SJSA1 (cell line): ENCODE measurements at regions not wholly inside any gene's neighbourhood (a gene's known extent, or its start where the extent isn't known, plus 50 kb on each side); places are given as distances from the start of the nearest gene placed in this dataset.
"Not testable (repeated sequence)": the region's sequence is repeated elsewhere in the genome, so short reads cannot be mapped to it uniquely, and the experiment has no call there.

Source experiments
- DNase-seq, 2 experiments: peaks; one replicate each; pipeline ENCODE4 v3.0.0-alpha.2; 2015 to 2020; ENCODE audit warnings: low spot score in 2 of 2, low read depth in 1 of 2
- H3K27ac ChIP-seq: fragments of 250-450 bp; sonication (Bioruptor Pico); 2 replicates; pipeline ENCODE4 v1.5.1; 2020; ENCODE audit warnings: mild to moderate bottlenecking, moderate library complexity
- H3K27me3 ChIP-seq: fragments of 250-450 bp; sonication (Bioruptor Pico); replicated peaks from 2 replicates; pipeline ENCODE4 v1.5.1; 2020; ENCODE audit warnings: mild to moderate bottlenecking, moderate library complexity
- H3K36me3 ChIP-seq: fragments of 250-450 bp; sonication (Bioruptor Pico); 2 replicates; pipeline ENCODE4 v1.5.1; 2020; ENCODE audit warnings: mild to moderate bottlenecking
- H3K4me1 ChIP-seq: fragments of 250-450 bp; sonication (Bioruptor Pico); replicated peaks from 2 replicates; pipeline ENCODE4 v1.6.1; 2021; ENCODE audit warnings: mild to moderate bottlenecking
- H3K4me3 ChIP-seq: fragments of 250-450 bp; sonication (Bioruptor Pico); 2 replicates; pipeline ENCODE4 v1.5.1; 2020; ENCODE audit warnings: mild to moderate bottlenecking
- H3K9me3 ChIP-seq: fragments of 250-450 bp; sonication (Bioruptor Pico); replicated peaks from 2 replicates; pipeline ENCODE4 v1.5.1; 2020; ENCODE audit warnings: mild to moderate bottlenecking

DNA sequence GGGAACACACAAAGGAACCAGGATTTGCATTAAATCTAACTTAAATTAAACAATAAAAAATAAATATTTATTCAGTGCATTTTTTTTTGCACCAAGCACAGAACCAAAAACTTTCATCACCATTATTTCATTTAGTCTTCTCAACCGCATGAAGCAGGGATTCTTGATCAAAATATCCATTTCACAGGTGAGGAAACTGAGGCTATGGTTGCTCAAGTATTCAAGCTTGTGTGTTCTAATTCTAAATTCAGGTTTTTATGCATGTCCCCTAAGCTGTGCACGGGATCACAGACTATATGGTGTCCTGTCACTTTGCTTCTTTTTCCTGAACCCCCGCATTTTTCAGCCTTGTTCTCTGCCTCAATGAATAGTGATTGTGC is 64.3 kb upstream of the BCL6 start:
- Histone ChIP-seq H3K4me3 (no peak overlapping the region), H3K27ac (no peak overlapping the region), H3K27me3 (no peaks in the 10 kb centered on the region), H3K36me3 (no peaks in the 10 kb centered on the region), H3K4me1 (peaks cover 5% of the 10 kb centered on the region), H3K9me3 (no peaks in the 10 kb centered on the region)
- no peak for DNase-seq

DNA sequence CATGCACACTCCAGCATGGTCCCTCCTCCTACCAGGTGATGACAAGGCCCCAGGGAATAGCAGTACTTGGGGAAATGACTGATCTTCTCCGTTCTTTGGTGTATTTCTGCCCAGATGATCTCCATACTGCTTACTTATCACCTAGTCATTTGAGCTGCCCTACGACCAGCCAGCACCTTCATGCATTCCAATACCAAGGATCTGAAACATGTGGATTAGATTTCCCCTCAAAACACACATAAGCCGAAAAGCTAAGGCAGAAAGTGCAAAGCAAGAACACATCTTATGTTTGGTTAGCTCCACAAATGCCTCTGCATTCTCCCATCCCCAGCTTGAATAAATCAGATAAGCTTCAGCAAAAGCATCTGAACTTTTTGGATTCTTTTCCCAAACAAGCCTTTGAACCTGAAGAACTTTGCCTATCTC is 64.8 kb upstream of the BCL6 start:
- H3K36me3 ChIP-seq, result no peaks in the 10 kb centered on the region
- DNase-seq, result no peak
- no peaks in the 10 kb centered on the region for H3K27me3 ChIP-seq
- peaks cover 5% of the 10 kb centered on the region for H3K4me1 ChIP-seq
- no peak overlapping the region for H3K27ac ChIP-seq
- no peak overlapping the region for H3K4me3 ChIP-seq
- H3K9me3 ChIP-seq, result no peaks in the 10 kb centered on the region

DNA sequence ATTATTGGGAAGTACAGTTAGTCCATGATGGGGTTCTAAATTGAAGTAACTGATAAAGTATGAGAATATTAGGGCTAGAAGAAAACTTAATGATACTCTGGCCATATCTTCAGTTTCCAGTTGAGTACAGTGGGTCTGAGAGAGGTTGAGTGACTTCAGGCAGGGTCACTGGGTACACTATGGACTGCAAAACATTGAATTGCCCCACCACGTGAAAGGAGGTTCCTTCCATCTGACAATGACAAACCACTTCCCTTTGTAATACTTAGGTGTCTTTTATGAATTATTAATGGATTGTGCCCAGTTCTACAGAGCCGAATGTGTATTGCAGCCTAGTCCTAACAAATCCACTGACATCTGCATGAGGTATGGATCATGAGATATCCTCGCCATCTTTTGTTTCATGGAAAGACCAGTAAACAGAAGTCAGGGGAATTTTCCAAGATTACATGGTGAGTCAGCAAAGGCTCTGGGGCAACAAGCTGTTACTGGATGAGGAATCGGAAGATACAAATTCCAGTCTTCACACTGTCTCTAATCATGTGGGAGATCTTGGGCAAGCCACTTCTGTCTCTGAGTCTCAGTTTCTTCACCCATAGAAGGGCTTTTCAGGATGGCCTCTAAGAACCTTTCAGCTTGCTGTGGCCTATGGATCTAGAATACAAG is 66.5 kb upstream of the BCL6 start:
- no peaks in the 10 kb centered on the region for H3K9me3 ChIP-seq

DNA sequence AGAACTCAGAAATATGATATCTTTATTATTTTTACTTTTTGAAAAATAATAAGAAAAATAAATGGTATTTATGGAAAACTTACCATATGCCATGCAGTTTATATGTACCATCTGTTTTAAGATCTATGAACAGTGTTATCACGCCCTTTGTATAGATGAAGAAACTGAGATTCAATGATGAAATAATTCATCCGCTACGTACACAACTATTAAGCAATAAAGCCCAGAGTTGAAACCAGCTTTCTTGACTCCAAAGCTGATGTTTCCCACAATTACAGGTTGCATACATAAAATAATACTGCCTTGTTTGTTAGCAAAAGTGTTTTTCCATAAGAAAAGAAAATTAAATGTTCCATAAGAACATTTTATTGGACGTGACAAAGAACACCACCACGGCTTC is 67.2 kb upstream of the BCL6 start:
- no peak for DNase-seq
- Histone ChIP-seq H3K4me1 (peaks cover 5% of the 10 kb centered on the region), H3K9me3 (no peaks in the 10 kb centered on the region), H3K27me3 (no peaks in the 10 kb centered on the region), H3K4me3 (no peak overlapping the region), H3K36me3 (no peaks in the 10 kb centered on the region), H3K27ac (no peak overlapping the region)

More for the DNA sequence above, 66.5 kb upstream of the BCL6 start:
- no peak overlapping the region for H3K27ac ChIP-seq
- peaks cover 5% of the 10 kb centered on the region for H3K4me1 ChIP-seq
- H3K36me3 ChIP-seq, result no peaks in the 10 kb centered on the region
- no peak overlapping the region for H3K4me3 ChIP-seq
- no peaks in the 10 kb centered on the region for H3K27me3 ChIP-seq
- peak in 1 of 2 experiments; percentile 14 for DNase-seq

DNA sequence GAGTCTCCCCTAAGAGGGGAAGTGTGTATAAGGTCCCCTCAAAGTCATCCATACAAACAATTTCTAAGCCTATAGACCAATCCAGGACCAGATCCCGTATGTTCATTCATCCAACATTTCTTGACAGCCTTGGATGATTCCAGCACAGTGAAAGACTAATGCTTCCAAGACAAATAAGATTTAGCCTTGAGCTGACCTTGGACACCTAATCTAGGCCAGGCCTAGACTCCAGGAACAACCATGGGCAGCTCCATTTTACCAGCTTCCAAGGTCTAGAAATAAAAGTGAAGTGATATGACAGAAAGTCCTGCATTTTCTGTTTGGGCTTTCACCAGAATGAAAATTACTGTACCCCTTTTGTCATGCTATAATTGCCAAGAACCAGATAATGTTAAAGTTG is 67.9 kb upstream of the BCL6 start:
- no peak overlapping the region for H3K4me3 ChIP-seq
- no peaks in the 10 kb centered on the region for H3K9me3 ChIP-seq
- peaks cover 5% of the 10 kb centered on the region for H3K4me1 ChIP-seq
- H3K36me3 ChIP-seq, result no peaks in the 10 kb centered on the region
- H3K27ac ChIP-seq, result no peak overlapping the region
- no peaks in the 10 kb centered on the region for H3K27me3 ChIP-seq
- DNase-seq, result no peak

DNA sequence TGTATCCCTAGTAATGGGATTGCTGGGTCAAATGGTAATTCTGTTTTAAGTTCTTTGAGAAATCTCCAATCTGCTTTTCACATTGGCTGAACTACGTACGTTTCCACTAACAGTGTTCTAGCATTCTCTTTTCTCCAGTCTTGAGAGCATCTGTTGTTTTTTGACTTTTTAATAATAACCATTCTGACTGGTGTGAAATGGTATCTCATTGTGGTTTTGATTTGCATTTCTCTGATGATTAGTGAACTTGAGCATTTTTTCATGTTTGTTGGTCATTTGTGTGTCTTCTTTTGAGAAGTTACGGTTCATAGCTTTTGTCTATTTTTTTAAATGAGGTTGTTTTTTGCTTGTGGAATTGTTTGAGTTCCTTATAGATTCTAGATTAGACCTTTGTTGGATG is 72.5 kb upstream of the BCL6 start:
- not testable (repeated sequence) for H3K27me3 ChIP-seq, H3K9me3 ChIP-seq, H3K27ac ChIP-seq, H3K4me1 ChIP-seq, DNase-seq, H3K36me3 ChIP-seq, H3K4me3 ChIP-seq

DNA sequence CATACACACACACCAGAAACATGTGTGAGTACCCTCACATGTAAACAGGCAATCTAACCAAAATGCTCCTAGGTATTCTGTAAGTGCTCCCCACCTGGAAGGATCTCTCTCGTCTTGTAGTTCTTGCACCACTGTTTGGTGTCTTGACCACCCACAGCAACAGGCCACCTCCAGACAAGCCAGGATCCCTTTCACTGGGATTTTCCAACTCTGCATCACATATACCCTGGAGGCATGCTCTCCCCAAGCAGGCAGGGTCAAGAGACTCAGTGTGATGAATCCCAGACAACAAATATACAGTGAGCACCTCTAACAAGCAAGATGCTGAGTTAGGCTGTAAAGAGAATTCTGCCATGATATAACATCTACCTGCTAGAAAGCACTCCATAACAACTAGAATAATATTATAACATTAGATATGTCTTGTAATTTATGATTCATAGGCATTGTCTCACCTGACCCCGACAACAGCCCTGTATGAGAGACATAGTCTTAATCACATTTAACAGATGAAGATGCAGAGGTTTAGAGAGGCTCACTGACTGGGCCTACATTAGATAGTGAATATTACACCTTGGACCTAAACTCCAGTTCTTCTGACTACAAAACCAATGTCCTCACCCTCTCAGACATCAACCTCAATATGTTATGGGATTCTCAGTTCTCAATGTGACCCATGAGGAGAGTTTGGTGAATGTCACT is 76.5 kb upstream of the BCL6 start:
- Histone ChIP-seq H3K4me3 (no peak overlapping the region), H3K27ac (no peak overlapping the region), H3K36me3 (no peaks in the 10 kb centered on the region), H3K4me1 (no peaks in the 10 kb centered on the region), H3K9me3 (no peaks in the 10 kb centered on the region), H3K27me3 (no peaks in the 10 kb centered on the region)
- DNase-seq, result no peak

DNA sequence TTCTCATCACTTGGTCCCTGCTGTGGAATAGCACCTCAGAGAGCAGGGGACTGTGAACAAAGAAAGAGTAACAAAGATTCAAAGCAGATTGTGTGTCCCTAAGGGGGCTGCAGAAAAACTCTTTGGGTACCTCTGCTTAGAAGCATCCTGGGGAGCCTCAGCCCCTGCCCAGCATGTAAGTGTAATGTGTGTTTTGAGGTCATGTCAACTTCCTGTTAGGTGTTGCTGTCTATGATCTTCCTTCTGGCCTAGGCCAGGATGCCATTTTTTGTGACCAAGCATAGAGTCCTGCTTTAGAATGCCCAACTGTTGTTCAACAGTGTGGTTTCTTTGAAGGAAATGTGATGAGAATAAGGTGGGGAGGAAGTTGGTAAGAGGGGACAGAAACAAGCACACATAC is 77.1 kb upstream of the BCL6 start:
- no peaks in the 10 kb centered on the region for H3K4me1 ChIP-seq

DNA sequence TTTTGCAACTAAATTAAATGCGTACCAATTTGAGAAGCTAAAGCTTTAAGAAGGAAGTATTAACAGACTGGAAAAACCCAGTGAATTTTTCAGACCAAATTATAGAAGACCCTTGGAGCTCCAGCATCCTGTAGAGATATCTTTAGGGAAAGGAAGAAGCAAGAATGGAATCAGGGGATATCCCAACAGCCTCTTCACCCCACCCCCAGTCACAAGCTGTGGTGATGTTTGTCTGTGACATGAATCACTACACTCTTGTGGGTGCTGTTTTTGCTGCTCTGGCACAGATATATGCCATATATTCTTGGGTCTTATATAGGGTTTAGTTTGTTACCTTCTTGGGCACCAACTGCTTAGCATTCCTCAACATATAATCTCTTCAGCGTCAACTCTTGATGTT is 78.5 kb upstream of the BCL6 start:
- no peaks in the 10 kb centered on the region for H3K4me1 ChIP-seq
- no peak for DNase-seq
- H3K9me3 ChIP-seq, result no peaks in the 10 kb centered on the region

More for the DNA sequence above, 77.1 kb upstream of the BCL6 start:
- DNase-seq, result no peak
- Histone ChIP-seq H3K27me3 (no peaks in the 10 kb centered on the region), H3K27ac (no peak overlapping the region), H3K4me3 (no peak overlapping the region), H3K36me3 (no peaks in the 10 kb centered on the region), H3K9me3 (no peaks in the 10 kb centered on the region)

DNA sequence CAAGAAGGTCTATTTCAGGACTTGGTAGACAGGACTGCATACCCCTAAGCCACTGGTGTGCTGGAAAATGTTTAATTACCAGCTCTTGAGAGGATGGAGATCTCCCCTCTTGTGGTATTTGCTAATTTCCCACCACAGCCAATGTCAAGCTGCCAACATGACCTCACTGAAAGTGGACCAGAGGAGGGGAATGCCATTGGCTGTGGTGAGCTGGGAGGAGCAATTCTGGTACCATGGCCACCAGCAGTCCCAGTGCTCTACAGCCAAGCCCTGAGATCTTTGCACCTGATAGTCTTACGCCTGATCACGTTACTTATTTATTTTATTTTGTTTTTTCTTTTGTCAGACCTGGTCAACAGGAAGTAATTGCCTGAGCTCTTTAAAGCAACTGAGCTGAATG is 82.5 kb upstream of the BCL6 start:
- no peaks in the 10 kb centered on the region; the same call in 1 of the 2 replicates for H3K4me1 ChIP-seq
- H3K27ac ChIP-seq, result no peak overlapping the region
- no peak for DNase-seq
- no peaks in the 10 kb centered on the region for H3K9me3 ChIP-seq
- no peaks in the 10 kb centered on the region for H3K36me3 ChIP-seq
- H3K27me3 ChIP-seq, result no peaks in the 10 kb centered on the region
- H3K4me3 ChIP-seq, result no peak overlapping the region

More for the DNA sequence above, 78.5 kb upstream of the BCL6 start:
- H3K27me3 ChIP-seq, result no peaks in the 10 kb centered on the region
- H3K27ac ChIP-seq, result no peak overlapping the region
- H3K4me3 ChIP-seq, result no peak overlapping the region
- no peaks in the 10 kb centered on the region for H3K36me3 ChIP-seq

DNA sequence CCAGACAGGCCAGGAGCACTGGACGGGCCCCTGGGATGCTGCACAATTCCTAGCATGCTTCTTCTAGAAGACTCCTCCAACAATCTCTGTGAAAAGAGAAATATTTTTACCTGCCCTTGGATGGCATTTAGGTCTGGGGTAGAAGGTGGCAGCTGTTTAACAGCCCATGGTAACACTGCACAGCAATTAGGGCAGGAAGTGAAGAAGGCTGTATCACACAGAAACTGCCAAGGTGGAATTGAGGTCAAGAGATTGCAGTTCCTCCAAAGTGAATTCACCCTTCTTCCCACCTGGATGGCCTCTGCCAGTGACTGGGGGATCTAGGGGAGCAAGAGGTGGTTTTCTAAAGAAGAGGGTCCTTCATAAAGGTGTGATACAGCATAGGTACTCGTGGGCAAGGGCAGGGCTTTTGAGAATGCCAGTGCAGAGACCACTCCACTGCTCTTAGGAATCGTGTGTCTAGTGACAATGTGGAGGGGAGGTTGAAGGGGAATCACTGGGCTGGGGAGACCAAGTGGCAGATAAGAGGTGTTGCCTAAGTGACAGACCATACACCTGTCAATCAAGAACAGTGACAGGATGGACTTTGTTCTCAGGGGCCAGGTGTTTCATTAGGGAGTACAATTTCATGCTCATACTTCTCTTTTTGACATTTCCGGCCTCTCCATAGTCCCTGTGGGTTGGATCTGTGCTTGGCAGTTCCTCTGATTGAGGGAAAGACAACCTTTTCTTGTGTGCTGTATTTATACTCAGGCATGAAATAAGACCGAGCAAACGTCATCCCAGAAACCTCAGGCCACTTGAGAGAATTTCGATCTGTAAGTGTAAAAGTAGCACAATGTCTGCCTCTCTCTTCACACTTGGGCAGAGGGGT is 83.5 kb upstream of the BCL6 start:
- H3K27me3 ChIP-seq, result no peaks in the 10 kb centered on the region
- no peak overlapping the region for H3K4me3 ChIP-seq
- no peaks in the 10 kb centered on the region; the same call in 1 of the 2 replicates for H3K4me1 ChIP-seq
- H3K9me3 ChIP-seq, result no peaks in the 10 kb centered on the region
- DNase-seq, result no peak
- H3K36me3 ChIP-seq, result no peaks in the 10 kb centered on the region
- no peak overlapping the region for H3K27ac ChIP-seq

DNA sequence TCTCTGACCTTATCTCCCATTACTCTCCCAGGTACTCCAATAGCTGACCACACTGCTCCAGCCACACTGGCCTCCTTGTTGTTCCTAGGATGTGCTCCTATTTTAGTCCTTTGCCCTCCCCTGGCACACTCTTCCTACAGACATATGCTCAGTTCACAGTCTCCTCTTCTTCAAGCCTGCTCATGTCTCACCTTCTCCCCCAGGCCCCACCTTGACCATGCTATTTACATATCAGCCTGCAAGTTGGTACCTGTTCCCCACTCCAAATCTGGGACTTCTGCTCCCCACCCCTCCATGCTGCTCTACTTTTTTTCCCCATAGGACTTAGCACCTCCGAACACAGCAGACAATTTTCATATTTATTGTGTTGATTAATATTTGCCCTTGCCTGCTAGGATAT is 84.9 kb upstream of the BCL6 start:
- H3K36me3 ChIP-seq, result no peaks in the 10 kb centered on the region
- H3K9me3 ChIP-seq, result no peaks in the 10 kb centered on the region
- H3K27ac ChIP-seq, result no peak overlapping the region
- H3K4me1 ChIP-seq, result no peaks in the 10 kb centered on the region; the same call in 1 of the 2 replicates
- H3K4me3 ChIP-seq, result no peak overlapping the region
- H3K27me3 ChIP-seq, result no peaks in the 10 kb centered on the region
- DNase-seq, result no peak

DNA sequence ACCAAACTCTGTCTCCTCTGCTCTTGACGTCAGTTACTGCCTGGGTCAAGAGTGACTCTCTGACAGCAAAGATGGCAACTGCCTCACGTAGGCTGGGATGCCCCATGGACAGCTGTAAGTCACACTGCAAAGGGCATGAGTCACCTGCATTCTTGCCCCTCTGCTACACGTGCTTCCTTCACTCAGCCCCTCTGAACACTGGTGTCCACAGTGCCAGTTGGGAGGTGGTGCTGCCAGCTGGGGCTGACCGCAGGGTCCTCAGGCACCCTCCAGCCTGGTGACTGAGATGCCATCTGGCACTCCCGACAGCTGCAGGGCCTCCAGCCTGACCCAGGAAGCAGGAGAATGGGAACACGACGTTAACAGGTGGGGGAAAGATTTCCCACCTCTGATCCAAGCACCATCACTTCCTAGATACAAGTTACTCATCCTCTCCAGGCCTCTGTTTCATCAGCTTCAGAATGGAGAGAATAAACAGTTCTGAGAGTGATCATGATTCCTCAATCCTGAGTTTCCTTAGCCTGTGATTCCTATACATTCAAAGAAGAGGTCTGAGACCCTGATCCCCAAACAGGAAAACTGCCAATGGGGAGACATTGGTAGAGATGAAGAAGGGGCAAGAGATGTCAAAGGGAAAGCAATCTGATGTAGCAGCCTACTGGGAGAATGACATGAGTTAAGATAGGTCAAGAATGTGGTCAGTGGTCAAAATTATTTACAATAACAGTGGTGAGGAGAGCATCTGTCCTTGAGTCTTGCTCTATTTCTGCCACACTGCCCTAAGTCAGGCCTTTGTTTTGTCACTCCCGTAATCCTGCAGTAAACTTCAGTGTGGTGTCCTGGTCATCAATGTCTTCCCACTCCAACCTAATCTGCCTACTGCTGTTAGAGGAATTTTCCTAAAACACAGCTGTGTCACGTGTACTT is 86.1 kb upstream of the BCL6 start:
- H3K4me3 ChIP-seq, result no peak overlapping the region
- DNase-seq, result no peak
- no peaks in the 10 kb centered on the region for H3K36me3 ChIP-seq
- no peaks in the 10 kb centered on the region for H3K27me3 ChIP-seq
- H3K9me3 ChIP-seq, result no peaks in the 10 kb centered on the region
- H3K27ac ChIP-seq, result no peak overlapping the region
- no peaks in the 10 kb centered on the region; the same call in 1 of the 2 replicates for H3K4me1 ChIP-seq
